Endothelial cell (in vitro differentiated cells): ENCODE measurements at regions not wholly inside any gene's neighbourhood (a gene's known extent, or its start where the extent isn't known, plus 50 kb on each side); places are given as distances from the start of the nearest gene placed in this dataset.

Experiments
- DNase-seq: peaks from one replicate; pipeline ENCODE4 v3.0.0; 2021; ENCODE audit warnings: low spot score
- H3K27ac Mint-ChIP-seq: one replicate; pipeline ENCODE4 v1.8.0; 2021; ENCODE audit warnings: mixed read lengths, inconsistent platforms; ENCODE audit not compliant: unreplicated experiment
- H3K27me3 Mint-ChIP-seq: one replicate; pipeline ENCODE4 v1.8.0; 2021; ENCODE audit warnings: mild to moderate bottlenecking, moderate library complexity, mixed read lengths, inconsistent platforms; ENCODE audit not compliant: unreplicated experiment
- H3K36me3 Mint-ChIP-seq: one replicate; pipeline ENCODE4 v1.8.0; 2021; ENCODE audit warnings: mild to moderate bottlenecking, low read depth, mixed read lengths, inconsistent platforms; ENCODE audit not compliant: unreplicated experiment
- H3K4me1 Mint-ChIP-seq: one replicate; pipeline ENCODE4 v1.8.0; 2021; ENCODE audit warnings: mild to moderate bottlenecking, mixed read lengths, inconsistent platforms; ENCODE audit not compliant: unreplicated experiment
- H3K4me3 Mint-ChIP-seq: one replicate; pipeline ENCODE4 v1.8.0; 2021; ENCODE audit warnings: mild to moderate bottlenecking, mixed read lengths, inconsistent platforms; ENCODE audit not compliant: unreplicated experiment
- H3K9me3 Mint-ChIP-seq: one replicate; pipeline ENCODE4 v1.8.0; 2021; ENCODE audit warnings: mixed read lengths, inconsistent platforms; ENCODE audit not compliant: unreplicated experiment
- TF ChIP-seq, protein P1 (sequence below): fragments of 200-600 bp; sonication (generic); IDR thresholded peaks from one replicate; pipeline ENCODE4 v1.5.0; 2021; ENCODE audit warnings: antibody characterized with exemption; ENCODE audit not compliant: unreplicated experiment

DNA sequence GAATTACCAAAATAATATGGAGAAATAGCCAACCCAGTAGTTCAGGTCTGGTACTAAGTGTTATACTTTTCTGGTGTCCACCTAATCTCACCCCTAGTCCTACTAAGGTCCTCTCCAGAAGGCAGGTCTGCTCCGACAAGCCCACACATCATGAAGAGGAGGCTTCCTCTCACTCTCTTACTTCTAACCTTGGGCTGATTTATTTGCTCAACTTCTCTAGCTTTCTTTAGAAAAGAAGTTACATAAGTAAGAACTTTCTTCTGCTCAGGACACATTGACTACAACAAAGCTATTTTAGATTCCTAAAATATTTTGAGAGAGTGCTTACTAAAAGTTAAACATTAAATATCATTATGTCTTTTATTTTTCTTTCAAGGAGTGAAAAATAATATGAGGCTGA, 329.7 kb upstream of the NREP start:
- H3K27me3 Mint-ChIP-seq = no peaks in the 10 kb centered on the region
- no peaks in the 10 kb centered on the region for H3K9me3 Mint-ChIP-seq
- no peaks in the 10 kb centered on the region for H3K36me3 Mint-ChIP-seq
- DNase-seq = no peak
- TF ChIP-seq, protein P1, sequence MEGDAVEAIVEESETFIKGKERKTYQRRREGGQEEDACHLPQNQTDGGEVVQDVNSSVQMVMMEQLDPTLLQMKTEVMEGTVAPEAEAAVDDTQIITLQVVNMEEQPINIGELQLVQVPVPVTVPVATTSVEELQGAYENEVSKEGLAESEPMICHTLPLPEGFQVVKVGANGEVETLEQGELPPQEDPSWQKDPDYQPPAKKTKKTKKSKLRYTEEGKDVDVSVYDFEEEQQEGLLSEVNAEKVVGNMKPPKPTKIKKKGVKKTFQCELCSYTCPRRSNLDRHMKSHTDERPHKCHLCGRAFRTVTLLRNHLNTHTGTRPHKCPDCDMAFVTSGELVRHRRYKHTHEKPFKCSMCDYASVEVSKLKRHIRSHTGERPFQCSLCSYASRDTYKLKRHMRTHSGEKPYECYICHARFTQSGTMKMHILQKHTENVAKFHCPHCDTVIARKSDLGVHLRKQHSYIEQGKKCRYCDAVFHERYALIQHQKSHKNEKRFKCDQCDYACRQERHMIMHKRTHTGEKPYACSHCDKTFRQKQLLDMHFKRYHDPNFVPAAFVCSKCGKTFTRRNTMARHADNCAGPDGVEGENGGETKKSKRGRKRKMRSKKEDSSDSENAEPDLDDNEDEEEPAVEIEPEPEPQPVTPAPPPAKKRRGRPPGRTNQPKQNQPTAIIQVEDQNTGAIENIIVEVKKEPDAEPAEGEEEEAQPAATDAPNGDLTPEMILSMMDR = no peak
- H3K4me1 Mint-ChIP-seq = no peaks in the 10 kb centered on the region
- no peak overlapping the region for H3K27ac Mint-ChIP-seq
- no peak overlapping the region for H3K4me3 Mint-ChIP-seq

DNA sequence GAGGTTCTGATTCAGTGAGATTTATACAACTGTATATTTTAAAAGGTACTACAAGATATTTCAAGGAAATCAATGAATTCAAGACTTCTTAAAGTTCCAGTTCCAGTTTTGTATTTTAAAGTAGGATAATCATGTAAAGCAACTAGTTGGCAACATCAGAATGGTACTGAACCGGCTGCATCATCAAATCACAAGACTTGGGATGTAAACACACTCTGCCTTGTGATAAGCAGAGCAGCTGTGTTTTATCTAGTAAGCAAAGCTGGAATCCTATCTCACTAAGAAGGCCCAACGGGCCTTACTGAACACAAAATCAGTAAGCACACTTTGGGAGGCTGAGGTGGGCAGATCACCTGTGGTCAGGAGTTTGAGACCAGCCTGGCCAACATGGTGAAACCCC, 327.2 kb upstream of the NREP start:
- H3K36me3 Mint-ChIP-seq = no peaks in the 10 kb centered on the region
- H3K4me3 Mint-ChIP-seq = no peak overlapping the region
- no peaks in the 10 kb centered on the region for H3K4me1 Mint-ChIP-seq
- H3K27ac Mint-ChIP-seq = no peak overlapping the region
- TF ChIP-seq, protein P1 = no peak
- no peak for DNase-seq
- no peaks in the 10 kb centered on the region for H3K27me3 Mint-ChIP-seq
- no peaks in the 10 kb centered on the region for H3K9me3 Mint-ChIP-seq

DNA sequence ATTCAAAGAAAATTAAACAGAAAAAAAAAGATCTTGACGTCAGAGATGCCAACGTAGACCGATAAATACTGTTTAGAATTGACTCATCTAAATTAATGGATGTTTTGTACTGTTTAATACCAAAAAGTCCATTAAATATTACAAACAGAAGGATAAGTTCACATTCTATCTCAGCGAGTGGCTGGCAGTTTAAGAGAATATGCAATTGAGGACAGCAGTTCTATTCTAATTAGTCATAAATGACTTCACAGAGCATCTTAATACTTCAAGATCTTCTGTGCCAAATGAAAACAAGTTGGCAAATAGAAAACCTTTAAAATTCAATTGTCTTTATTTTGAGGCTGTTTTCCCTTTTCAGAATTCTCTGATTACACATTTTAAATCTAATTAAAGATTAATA, 326.6 kb upstream of the NREP start:
- no peak overlapping the region for H3K27ac Mint-ChIP-seq
- TF ChIP-seq, protein P1 = no peak
- DNase-seq = no peak
- no peak overlapping the region for H3K4me3 Mint-ChIP-seq
- H3K27me3 Mint-ChIP-seq = no peaks in the 10 kb centered on the region
- no peaks in the 10 kb centered on the region for H3K9me3 Mint-ChIP-seq
- no peaks in the 10 kb centered on the region for H3K4me1 Mint-ChIP-seq
- H3K36me3 Mint-ChIP-seq = no peaks in the 10 kb centered on the region

DNA sequence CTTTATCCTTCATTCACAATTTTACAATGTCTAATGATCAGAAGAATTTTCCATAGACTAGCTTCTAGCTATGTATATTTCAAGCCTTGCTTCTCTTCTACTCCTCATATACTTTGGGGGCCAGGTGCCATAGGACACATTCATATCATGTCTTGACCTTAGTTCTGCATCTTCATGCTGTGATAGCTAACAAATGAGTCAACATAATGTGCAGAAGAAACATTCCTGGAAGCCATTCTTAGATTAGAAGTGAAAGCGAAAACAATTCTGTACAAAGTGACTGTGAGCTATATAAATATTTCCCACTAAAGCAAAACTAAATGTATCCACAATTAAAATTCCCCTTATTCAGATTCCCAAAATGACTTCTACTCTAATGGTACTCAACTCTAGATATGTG, 320.2 kb upstream of the NREP start:
- Mint-ChIP-seq H3K4me1 (no peaks in the 10 kb centered on the region), H3K9me3 (no peaks in the 10 kb centered on the region), H3K27me3 (no peaks in the 10 kb centered on the region), H3K36me3 (no peaks in the 10 kb centered on the region), H3K4me3 (no peak overlapping the region), H3K27ac (no peak overlapping the region)
- TF ChIP-seq, protein P1 = no peak
- no peak for DNase-seq

DNA sequence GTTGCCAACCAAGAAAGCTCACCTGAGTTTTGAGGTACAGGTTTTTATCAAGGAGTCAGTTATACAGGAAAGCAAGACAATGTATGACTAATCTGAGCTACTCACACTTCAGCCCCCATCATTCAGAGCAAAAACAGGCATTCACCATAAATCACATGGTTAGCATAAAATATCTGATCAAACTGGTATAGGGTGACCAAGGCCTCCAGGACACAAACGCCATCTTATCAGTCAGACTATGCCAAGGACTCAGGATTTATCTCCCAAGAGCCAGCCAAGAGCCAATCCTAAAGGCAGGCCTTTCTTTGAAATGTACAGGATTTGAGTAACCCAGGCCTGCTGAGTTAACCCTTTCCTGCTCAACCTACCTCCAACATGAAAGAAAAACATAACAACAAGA, 313.0 kb upstream of the NREP start:
- Mint-ChIP-seq H3K27me3 (no peaks in the 10 kb centered on the region), H3K27ac (no peak overlapping the region), H3K9me3 (no peaks in the 10 kb centered on the region), H3K4me1 (no peaks in the 10 kb centered on the region), H3K36me3 (no peaks in the 10 kb centered on the region), H3K4me3 (no peak overlapping the region)
- no peak for DNase-seq
- TF ChIP-seq, protein P1 = no peak
